ENCODE measurements at regions not wholly inside any gene's neighbourhood (a gene's known extent, or its start where the extent isn't known, plus 50 kb on each side); places are given as distances from the start of the nearest gene placed in this dataset.

GRCh38 chr14:64644629-64645028 is 59.6 kb upstream of the PLEKHG3 start:
- H4K20me1 ChIP-seq (ENCODE audit: insufficient read depth, low read length), result no peaks in the 10 kb centered on the region
- TF ChIP-seq EZH2phosphoT487 (IDR thresholded peaks at IDR 0.05; ENCODE audit: low read depth), result no peak
- TF ChIP-seq CTCF (IDR thresholded peaks at IDR 0.05; ENCODE audit: low read depth, low read length), result no peak
- H3K79me2 ChIP-seq (ENCODE audit: low read length), result no peaks in the 10 kb centered on the region
- H3K9me3 ChIP-seq (ENCODE audit: insufficient read depth, low read length), result no peaks in the 10 kb centered on the region
- peaks cover 14% of the 10 kb centered on the region; the same call in 1 of the 2 replicates for H3K27me3 ChIP-seq (ENCODE audit: low read depth, low read length)
- H3K9ac ChIP-seq (ENCODE audit: low read length), result no peak overlapping the region
- no peaks in the 10 kb centered on the region for H3K36me3 ChIP-seq (replicated peaks; ENCODE audit: low read depth, low read length)
- H3K4me1 ChIP-seq (ENCODE audit: low read length), result no peaks in the 10 kb centered on the region
- H3K4me2 ChIP-seq (ENCODE audit: low read length), result no peak overlapping the region
- H3K4me3 ChIP-seq (ENCODE audit: low read length), result no peak overlapping the region
- H3K27ac ChIP-seq (ENCODE audit: low read length), result no peak overlapping the region
- H2AFZ ChIP-seq (ENCODE audit: low read depth, low read length), result no peak overlapping the region

- H3K9ac ChIP-seq (ENCODE audit: low read length), result no peak overlapping the region
- no peaks in the 10 kb centered on the region for H3K9me3 ChIP-seq (ENCODE audit: insufficient read depth, low read length)
- no peak overlapping the region for H3K27ac ChIP-seq (ENCODE audit: low read length)
- no peak overlapping the region for H3K4me3 ChIP-seq (ENCODE audit: low read length)
- H3K27me3 ChIP-seq (ENCODE audit: low read depth, low read length), result peaks cover 14% of the 10 kb centered on the region; the same call in 1 of the 2 replicates
- H2AFZ ChIP-seq (ENCODE audit: low read depth, low read length), result no peak overlapping the region
- no peaks in the 10 kb centered on the region for H3K36me3 ChIP-seq (replicated peaks; ENCODE audit: low read depth, low read length)
- no peaks in the 10 kb centered on the region for H3K4me1 ChIP-seq (ENCODE audit: low read length)
- no peaks in the 10 kb centered on the region for H4K20me1 ChIP-seq (ENCODE audit: insufficient read depth, low read length)
- no peak overlapping the region for H3K4me2 ChIP-seq (ENCODE audit: low read length)
- no peaks in the 10 kb centered on the region for H3K79me2 ChIP-seq (ENCODE audit: low read length)
- no peak for TF ChIP-seq EZH2phosphoT487 (IDR thresholded peaks at IDR 0.05; ENCODE audit: low read depth)
- no peak for TF ChIP-seq CTCF (IDR thresholded peaks at IDR 0.05; ENCODE audit: low read depth, low read length)
These were observed 58.9 kb upstream of the PLEKHG3 start for GRCh38 chr14:64645220-64645892.

- H3K4me2 ChIP-seq (ENCODE audit: low read length), result no peak overlapping the region
- no peak for TF ChIP-seq EZH2phosphoT487 (IDR thresholded peaks at IDR 0.05; ENCODE audit: low read depth)
- no peak for TF ChIP-seq CTCF (IDR thresholded peaks at IDR 0.05; ENCODE audit: low read depth, low read length)
These were observed 58.1 kb upstream of the PLEKHG3 start for GRCh38 chr14:64646103-64646502.

GRCh38 chr14:64649383-64649998 is 54.7 kb upstream of the PLEKHG3 start:
- H3K4me2 ChIP-seq (ENCODE audit: low read length), result no peak overlapping the region
- H3K4me1 ChIP-seq (ENCODE audit: low read length), result peaks cover 10% of the 10 kb centered on the region
- no peaks in the 10 kb centered on the region for H3K27me3 ChIP-seq (ENCODE audit: low read depth, low read length)
- no peak overlapping the region for H2AFZ ChIP-seq (ENCODE audit: low read depth, low read length)
- TF ChIP-seq CTCF (IDR thresholded peaks at IDR 0.05; ENCODE audit: low read depth, low read length), result no peak
- no peak for TF ChIP-seq EZH2phosphoT487 (IDR thresholded peaks at IDR 0.05; ENCODE audit: low read depth)
- no peak overlapping the region for H3K9ac ChIP-seq (ENCODE audit: low read length)
- H3K4me3 ChIP-seq (ENCODE audit: low read length), result no peak overlapping the region
- H3K27ac ChIP-seq (ENCODE audit: low read length), result no peak overlapping the region
- no peaks in the 10 kb centered on the region for H3K36me3 ChIP-seq (replicated peaks; ENCODE audit: low read depth, low read length)
- H3K9me3 ChIP-seq (ENCODE audit: insufficient read depth, low read length), result no peaks in the 10 kb centered on the region
- H3K79me2 ChIP-seq (ENCODE audit: low read length), result no peaks in the 10 kb centered on the region
- no peaks in the 10 kb centered on the region for H4K20me1 ChIP-seq (ENCODE audit: insufficient read depth, low read length)

More at GRCh38 chr14:64646103-64646502, 58.1 kb upstream of the PLEKHG3 start:
- H3K27ac ChIP-seq (ENCODE audit: low read length), result no peak overlapping the region
- H2AFZ ChIP-seq (ENCODE audit: low read depth, low read length), result no peak overlapping the region
- H3K9me3 ChIP-seq (ENCODE audit: insufficient read depth, low read length), result no peaks in the 10 kb centered on the region
- no peaks in the 10 kb centered on the region for H3K36me3 ChIP-seq (replicated peaks; ENCODE audit: low read depth, low read length)
- H3K79me2 ChIP-seq (ENCODE audit: low read length), result no peaks in the 10 kb centered on the region
- H3K9ac ChIP-seq (ENCODE audit: low read length), result no peak overlapping the region
- no peaks in the 10 kb centered on the region for H3K4me1 ChIP-seq (ENCODE audit: low read length)
- peaks cover 9% of the 10 kb centered on the region; the same call in 1 of the 2 replicates for H3K27me3 ChIP-seq (ENCODE audit: low read depth, low read length)
- no peak overlapping the region for H3K4me3 ChIP-seq (ENCODE audit: low read length)
- H4K20me1 ChIP-seq (ENCODE audit: insufficient read depth, low read length), result no peaks in the 10 kb centered on the region
